NT2/D1 (cell line): ENCODE measurements at regions not wholly inside any gene's neighbourhood (a gene's known extent, or its start where the extent isn't known, plus 50 kb on each side); places are given as distances from the start of the nearest gene placed in this dataset.

Experiments
- SUZ12 ChIP-seq: IDR thresholded peaks from 2 replicates; pipeline ENCODE4 v1.6.1; 2011; ENCODE audit not compliant: insufficient read length, insufficient read depth; ENCODE audit errors: extremely low read depth
- YY1 ChIP-seq: IDR thresholded peaks from 2 replicates; pipeline ENCODE4 v1.6.1; 2011; ENCODE audit not compliant: insufficient read length, insufficient read depth
- ZNF274 ChIP-seq: IDR thresholded peaks from 2 replicates; pipeline ENCODE4 v1.6.1; 2011; ENCODE audit warnings: mild to moderate bottlenecking, low read depth, low read length

DNA sequence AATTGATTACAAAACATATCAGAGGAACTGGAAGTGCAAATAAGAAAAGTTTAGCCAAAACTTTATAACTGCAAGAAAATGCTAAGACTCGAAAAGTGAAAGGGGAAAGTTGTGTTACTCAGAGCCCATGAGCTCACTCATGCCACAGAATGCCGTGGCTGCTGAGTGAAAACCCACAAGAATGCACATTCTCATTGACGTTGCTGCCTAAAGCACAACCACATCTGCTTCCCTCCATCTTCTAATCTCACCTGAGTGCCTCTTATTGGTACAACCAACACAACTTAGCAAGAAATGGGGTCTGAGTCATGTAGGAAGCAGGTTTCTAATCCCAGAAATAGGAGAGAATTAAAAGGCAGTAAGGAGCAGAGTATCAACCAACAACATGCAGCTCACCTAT, 259.7 kb downstream of the LNPK start:
- TF ChIP-seq YY1, result no peak
- TF ChIP-seq SUZ12, result no peak
- TF ChIP-seq ZNF274, result no peak
